ENCODE measurements at regions not wholly inside any gene's neighbourhood (a gene's known extent, or its start where the extent isn't known, plus 50 kb on each side); places are given as distances from the start of the nearest gene placed in this dataset.
"Not testable (repeated sequence)": the region's sequence is repeated elsewhere in the genome, so short reads cannot be mapped to it uniquely, and the experiment has no call there.

DNA sequence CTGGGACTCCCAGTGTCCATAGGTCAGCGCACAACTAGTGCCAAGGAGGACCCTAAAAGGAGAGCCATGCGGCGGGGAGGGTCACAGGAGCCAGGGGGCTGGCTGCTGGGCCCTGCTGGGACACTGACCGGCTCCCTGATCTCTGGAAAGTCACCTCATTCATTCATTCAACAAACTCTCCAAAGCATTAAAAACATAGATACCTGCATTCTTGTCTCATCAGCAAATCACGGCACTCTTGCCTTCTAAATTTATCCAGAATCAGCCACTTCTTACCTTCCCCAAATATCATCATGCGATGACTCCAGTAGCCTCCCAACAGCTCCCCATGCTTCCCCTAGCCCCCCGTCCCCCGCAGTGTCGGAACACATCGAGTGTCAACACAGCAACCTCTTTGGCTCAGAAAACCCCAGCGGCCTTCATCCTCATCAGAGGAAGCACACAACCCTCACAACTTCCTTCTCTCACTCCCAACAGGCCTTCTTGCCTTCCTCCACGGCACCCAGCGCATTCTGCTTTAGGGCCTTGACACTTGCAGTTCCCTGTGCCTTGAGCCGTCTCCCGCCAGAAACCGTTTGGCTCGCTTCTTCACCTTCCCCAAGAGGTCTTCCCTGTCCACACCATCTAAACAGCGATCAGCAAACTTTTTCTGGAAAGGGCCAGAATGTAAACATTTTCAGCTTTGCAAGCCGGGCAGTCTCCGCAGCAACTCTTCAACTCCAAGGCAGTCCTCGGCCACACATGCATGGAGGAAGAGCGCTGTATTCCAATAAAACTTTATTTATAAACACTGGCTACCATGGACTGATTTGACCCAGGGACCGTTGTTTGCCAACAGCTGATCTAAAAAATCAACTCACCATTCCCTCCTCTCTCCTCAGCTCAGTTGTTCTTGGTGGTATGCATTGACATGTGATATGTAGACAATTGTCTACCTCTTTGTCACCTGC lies 119.5 kb upstream of the TNRC6C start:
- DNase-seq: no peak

DNA sequence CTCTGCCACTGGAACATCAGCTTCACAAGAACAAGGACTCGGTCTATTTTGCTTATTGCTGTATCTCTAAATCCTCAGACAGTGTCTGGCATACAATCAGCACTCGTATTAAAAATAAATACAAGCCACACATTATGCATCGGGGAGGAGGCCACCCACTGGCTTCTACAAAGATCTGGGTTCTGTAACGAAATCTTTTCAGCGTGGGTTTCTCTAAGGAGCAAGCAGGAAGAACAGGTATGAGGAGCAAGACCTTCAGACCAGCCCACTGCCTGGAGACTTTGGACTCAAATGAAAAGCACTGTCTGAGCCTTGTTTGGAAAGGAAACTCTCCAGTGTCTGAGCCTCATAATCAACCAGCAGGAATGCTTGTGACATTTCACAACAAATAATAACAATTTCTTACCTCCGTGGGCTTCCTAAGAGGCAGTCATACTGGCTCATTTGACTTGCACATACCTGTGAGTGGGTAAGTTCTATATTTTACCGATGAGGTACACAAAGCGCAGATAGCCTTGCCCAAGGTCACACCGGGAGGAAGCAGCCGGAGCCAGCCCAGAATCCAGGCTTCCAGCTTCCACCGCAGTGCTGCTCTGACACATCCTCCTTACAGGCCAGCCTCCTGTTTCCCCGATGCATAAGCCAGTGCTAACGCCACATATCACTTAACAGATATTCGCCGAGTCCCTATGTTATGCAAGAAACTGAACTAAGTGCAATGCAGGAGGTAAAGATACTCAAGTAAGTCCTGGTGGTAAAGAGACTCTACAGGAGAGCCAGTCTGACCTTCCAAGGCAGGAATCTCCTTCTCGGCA lies 118.6 kb upstream of the TNRC6C start:
- DNase-seq: no peak

DNA sequence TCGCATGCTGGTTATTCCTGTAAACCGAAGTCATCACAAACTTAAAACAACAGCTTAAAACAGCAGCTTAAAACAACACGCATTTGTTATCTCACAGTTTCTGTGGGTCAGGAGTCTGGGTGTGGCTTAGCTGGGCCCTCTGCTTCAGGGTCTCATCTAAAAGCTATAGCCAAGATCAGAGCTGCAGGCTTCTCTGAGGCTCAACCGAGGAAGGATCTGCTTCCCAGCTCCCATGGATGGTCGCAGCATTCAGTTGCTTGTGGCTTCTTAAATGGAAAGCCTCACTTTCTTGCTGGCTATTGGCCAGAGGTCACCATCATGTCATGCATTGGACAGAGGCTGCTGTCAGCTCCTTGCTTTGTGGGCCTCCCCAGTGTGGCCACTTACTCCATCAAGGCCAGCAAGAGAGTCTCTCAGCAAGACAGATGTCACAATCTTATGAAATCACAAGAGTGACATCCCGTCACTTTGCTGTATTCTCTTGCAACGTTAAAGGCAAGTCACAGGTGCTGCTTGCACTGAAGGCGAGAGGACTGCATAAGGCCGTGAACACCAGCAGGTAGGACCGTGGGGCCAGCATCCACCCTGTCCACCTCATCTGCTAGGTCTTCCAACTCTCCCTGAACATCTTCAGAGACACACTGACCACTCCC lies 117.9 kb upstream of the TNRC6C start:
- no peak for DNase-seq

DNA sequence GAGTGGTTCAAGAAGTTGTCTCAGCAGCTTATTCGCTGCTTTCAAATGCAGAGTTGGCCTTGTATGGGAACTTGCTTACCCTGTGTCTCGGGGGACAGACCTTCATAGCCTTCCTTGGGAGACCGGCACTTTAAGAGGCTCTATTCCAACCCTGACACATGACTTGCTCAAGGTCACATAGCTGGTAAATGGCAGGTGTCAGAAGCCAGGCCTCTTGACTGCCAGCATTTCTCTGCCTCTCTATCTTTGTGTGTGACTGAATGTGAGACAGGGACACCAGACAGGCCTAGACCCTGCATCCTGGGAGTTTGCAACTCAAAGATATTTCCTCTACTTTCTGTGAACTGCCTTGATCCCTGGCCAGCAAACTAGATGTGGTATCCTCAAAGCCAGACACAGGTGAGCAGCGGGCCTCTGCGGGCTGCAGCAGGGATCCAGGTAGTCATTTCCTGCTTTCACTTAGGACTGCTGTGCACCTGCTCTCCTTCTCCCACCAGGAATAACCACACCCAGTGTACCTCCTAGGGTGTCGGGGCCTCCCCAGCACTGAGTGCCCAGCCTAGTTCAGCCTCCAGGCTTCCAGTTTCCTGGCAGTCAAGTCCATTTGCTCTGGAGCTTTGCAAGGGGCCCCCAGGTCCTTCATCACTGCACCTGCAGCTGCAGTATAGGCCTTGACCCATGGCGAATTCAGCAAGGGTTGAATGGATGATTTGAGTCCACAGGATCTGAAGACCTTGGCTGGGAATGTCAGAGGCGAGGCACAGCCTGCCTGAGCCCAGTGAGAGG lies 116.6 kb upstream of the TNRC6C start:
- no peak for DNase-seq

DNA sequence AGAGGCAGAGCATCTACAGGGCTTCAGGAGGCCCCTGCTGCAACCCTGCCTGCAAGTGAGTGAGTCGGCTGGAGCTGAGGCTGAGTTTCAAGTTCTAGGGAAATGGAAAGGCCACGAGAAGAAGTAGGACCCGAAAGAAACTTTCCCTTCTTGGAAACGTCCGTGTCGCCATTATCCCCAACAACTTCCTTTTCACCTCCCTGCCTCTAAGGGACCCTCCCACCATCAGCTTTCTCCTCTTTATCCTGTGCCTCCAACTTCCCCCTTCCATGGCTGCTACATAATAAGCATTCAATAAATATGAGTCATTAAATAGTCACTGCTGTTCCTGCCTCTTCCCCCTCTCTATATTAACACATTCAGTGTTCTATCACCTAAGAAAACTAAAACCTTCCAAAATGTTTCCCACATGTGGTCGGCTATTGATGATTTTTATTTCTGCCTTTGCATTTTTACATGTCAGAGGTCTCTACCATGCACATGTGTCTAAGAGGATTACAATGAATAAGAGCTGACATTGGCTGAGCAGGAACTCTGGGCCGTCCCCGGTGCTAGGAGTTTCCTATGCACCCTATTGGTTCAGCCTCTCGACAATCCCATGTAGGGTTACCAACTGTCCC lies 115.9 kb upstream of the TNRC6C start:
- no peak for DNase-seq

DNA sequence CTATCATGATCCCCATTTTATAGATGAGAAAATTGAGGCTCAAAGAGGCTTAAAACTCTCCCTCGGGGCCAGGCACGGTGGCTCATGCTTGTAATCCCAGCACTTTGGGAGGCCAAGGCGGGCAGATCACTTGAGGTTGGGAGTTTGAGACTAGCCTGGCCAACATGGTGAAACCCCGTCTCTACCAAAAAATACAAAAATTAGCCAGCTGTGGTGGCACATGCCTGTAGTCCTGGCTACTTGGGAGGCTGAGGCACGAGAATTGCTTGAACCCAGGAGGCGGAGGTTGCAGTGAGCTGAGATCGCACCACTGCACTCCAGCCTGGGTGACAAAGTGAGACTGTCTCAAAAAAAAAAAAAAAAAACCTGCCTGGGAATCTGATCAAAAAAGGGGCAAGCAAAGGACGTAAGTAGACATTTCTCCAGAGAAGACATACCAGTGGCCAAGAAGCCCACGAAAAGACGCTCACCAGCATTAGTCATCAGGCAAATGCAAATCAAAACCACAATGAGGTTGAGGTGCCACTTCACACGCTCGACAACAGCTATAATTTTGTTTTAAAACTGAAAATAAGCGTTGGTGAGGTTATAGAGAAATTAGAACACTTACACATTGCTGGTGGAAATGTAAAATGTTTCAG lies 115.1 kb upstream of the TNRC6C start:
- not testable (repeated sequence) for DNase-seq

DNA sequence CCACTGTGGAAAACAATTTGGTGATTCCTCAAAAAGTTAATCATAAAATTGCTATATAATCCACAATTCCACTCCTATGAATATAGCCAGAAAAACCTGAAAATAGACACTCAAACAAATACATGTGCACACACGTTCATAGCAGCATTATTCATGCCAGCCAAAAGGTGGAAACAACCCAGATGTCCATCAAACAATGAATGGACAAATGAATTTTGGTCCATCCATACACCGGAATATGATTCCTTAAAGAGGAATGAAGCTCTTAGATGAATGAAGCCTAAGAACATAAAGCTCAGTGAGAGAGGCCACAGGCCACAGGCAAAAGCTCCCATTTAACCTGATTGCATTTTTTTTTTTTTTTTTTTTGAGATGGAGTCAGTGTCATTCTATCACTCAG lies 114.6 kb upstream of the TNRC6C start:
- DNase-seq: no peak

DNA sequence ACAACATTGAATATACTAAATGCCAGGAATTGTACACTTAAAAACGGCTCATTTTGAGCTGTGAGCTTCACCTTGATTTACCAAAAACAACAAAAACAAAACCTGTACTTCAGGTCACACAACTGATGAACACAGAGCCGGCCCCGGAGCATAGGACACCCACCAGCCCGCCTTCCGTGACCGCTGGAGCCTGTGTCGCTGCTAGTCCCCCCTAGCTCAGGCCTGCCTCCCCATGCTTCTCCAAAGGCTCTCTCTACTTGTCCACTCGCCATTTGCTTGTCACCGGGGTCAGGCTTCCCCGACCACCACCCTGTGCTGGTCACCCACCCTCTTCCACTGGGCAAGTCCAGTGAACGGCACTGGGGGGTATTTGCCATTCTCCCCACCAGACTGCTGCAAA lies 113.8 kb upstream of the TNRC6C start:
- no peak for DNase-seq

DNA sequence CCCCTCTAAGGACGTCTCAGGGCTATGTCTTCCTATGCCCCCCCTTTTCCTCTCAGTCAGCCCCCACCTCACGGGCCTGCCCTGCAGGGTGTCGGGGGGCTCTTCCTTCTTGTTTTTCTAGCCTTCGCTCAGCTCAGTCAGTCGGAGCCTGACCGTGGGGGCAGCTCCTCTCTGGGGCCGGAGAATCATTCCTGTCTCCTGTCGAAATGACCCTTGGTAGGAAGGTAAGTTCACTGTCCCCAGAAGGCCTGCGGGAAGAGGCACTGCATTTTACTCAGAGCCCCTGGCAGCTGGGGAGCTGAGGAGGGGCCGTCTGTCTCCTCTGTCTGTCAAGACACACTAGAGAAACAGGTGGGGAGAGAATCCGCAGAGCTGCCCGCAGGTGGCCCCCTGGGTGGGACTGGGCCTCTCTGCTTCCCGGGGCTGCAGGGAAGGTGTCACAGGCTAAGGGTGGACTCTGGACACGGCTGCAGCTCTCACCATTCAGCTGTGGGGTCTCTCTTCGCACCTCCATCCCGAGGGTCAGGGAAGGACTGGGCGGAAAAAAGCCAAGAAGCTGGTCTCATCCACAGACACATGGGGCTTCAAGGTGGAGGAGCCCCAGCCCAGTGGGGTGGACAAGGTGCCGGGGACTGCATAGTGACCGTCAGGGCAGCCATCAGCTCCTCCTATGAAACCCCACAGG lies 112.8 kb upstream of the TNRC6C start:
- DNase-seq: no peak

DNA sequence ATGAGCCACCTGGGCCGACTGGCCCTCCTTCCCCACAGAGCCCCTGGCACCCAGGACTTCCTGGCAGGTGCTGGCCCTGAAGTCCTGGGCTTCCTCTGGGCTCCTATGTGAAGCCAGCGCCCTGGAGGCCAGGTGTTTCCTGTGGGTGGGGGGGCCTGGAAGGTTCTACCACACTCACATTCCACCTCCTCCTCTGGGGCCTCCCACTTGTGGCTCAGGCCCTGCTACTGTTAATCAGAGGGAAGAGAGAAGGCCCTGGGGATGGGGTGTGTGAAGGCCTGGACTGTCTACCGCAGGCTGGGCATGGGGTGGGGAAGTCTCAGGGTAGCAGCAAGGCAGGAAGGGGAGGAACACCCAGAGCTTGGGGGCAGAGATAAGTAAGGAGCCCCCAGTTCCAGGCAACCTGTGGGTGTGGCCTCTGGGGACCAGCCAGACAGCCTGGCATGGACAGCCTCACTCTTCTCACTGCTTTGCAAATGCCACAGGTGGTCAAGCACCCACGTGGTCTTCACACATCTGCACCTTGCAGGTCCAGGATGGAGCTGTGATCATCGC lies 111.9 kb upstream of the TNRC6C start:
- DNase-seq: no peak

DNA sequence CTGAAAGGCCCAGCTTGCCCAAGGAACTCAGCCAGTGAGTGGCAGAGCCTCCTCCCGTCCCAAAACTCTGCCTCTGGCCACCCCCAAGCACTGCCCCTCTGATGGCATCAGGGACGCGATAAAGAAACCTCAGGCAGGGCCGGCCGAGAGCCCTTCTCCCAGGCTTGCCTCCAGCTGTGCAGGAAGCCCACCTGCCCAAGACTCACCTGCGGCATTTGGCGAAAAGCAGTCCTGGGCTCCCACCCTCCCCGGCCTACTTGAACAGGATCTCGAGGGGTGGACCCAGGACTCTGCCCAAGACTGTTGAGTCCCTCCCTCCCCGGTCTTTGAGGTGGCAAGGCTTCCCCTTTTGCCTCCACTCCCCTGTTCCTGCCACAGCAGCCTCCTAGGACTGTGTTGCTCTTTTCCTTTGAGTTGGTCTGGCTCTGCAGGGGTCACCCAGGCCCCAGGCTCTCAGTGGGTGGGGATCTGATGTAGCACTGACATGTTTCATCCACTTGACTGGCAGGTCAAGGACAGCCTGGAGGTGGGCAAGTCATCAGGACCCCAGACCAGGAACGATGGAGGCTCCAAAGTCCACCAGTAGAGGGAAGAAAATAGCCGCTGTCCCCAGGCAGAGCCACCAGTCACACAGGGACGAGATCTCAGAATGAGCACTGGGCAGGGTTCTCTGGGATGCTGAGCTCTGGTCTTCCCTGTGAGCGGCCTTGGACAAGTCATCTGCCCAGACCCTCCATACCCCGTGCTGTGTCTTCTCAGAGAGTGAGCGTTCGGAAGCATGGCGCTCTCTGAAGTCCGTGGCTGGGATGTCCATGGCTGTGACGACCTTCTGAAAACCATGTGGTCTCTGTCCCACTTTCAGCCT lies 111.0 kb upstream of the TNRC6C start:
- DNase-seq: no peak

DNA sequence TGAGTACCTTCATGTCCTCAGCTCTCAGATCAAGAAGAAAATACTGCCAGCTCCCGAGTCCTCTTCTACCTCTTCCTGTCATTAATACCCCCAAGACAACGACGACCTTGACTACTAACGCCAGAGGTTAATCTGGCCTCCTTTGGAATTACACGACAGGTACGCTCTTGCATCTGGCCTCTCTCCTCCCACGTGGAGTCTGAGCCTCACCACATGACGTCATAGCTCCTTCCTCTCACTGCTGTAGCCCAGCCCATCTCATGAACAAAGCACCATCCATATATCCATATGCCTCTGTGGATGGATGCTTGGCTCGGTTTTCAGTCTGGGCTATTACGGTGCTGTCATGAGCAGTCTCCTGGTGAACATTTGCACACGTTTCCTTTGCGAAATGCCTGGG lies 110.2 kb upstream of the TNRC6C start:
- DNase-seq: no peak

DNA sequence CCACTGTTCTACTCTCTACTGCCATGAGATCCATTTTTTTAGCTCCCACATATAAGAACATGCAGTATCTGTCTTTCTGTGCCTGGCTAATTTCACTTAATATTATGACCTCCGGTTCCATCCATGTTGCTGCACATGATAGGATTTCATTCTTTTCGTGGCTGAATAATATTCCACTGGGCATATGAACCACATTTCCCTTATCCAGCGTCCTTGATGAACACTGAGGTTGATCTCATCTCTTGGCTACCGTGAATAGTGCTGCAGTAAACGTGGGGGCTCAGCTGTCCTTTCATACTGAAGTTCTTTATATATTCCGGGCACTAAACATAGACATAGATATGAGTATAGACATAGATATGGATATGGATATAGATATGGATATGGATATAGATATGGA lies 109.3 kb upstream of the TNRC6C start:
- no peak for DNase-seq

DNA sequence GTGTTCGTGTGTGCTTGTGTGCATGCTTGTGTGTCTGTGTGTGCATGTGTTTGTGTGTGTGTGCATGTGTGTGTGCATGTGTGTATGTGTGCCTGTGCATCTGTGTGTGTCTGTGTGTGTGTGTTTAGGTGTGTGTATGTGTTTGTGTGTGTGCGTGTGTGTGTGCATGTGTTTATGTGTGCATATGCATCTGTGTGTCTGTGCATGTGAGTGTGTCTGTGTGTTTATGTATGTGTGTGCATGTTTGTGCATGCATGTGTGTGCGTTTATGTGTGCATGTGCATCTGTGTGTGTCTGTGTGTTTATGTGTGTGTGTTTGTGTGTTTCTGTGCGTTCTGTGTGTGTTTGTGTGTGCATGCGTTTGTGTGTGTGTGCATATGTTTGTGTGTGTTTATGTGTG lies 106.6 kb upstream of the TNRC6C start:
- DNase-seq: no peak

DNA sequence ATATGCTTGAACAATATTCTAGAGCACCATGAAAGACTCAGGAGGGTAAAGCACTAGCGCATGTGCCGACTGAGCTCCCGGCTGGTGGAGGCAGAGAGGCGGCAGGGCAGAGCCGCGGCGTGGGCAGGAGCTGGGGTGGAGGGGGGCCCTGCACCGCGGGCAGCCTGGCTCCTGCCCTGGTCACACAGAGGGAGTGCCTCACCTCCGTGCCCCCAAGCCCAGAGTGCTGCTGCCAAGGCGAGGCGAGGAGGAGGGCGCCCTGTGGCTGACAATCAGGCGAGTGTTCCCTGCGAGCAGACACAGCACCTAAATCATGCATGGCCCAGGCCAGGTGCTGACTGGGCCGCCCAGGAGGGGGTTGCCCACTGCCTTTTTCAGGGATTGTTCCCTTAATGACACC lies 105.8 kb upstream of the TNRC6C start:
- no peak for DNase-seq

DNA sequence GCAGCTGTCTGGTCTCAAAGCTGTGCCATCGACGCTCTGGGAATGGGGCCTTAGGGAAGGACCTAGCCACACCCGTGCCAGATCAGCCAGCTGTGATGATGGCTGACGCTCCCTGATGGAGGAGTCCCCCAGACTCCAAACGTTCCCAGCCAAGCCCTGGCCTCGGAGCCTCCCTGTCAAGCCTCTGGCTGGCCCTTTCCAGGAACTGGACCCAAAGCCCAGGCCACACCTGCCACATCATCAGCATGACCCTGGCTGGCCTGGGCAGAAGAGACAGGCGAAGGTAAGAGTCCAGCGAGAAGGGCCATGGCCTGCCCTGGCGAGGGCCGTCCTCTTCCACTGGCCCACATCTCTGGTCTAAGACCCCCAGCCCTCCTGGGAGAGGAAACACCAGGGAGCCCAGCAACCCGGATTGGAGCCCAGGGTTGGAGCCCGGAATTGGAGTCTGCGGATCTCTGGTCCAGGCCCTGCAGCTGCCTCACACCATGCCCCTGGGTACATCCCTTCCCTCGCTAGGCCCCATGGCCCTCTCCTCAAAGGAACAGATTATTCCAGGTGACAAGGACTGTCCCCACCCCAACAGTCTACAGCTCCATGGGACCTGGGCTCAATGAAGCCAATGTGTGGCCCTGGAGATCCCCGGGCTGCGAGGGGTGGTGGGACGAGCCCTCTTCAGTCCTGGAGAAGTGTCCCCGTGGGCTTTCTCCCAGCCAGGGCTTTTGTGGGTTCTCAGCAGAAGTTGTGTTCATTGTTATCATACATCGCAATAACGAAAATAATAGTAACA lies 105.1 kb upstream of the TNRC6C start:
- DNase-seq: no peak

DNA sequence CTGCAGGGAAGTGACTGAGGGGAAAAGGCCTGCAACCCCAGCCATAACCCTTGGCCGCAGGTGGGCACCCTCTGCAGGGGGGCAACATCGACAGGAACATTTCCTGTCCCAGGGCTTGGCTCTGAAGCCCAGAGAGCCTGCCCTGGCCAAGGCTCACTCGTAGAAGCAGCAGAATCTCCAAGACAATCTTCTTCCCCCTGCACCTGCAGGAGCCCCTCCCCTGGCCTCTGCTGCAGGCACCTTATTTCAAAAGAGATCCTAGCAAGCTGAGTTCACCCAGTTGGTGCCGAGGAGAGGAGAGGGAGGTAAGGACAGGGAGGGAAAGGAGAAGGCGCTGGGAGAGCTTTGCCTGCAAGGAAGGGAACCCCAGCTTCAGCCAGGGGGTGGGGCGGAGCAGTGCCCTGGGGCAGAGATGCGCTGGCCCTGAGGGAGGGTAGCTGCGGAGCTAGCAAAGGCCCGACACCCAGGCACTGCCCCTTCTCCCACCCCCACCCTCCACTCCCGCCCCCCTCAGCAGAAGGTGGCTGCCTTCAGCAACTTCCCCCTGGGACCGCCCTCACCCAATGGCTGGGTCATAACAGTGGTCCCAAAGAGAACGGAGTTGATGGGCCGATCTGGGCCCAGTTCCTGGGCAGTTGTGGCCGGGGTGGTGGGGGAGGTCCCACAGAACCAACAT lies 104.3 kb upstream of the TNRC6C start:
- DNase-seq: no peak
